H9 (cell line): ENCODE measurements at regions not wholly inside any gene's neighbourhood (a gene's known extent, or its start where the extent isn't known, plus 50 kb on each side); places are given as distances from the start of the nearest gene placed in this dataset.

Experiments
- DNase-seq: peaks from one replicate; pipeline ENCODE4 v3.0.0-alpha.2; 2017
- H2AFZ ChIP-seq: one replicate; pipeline ENCODE4 v1.6.1; 2013; ENCODE audit warnings: mild to moderate bottlenecking, low read length, control low read depth, moderate library complexity
- H2AK5ac ChIP-seq: 2 replicates; pipeline ENCODE4 v1.6.1; 2013; ENCODE audit warnings: low read length, control low read depth, mixed read lengths; ENCODE audit not compliant: insufficient read length
- H2BK120ac ChIP-seq: one replicate; pipeline ENCODE4 v1.6.1; 2013; ENCODE audit warnings: low read depth, mild to moderate bottlenecking, low read length, control low read depth, inconsistent platforms; ENCODE audit not compliant: poor library complexity, severe bottlenecking
- H2BK12ac ChIP-seq: 2 replicates; pipeline ENCODE4 v1.6.1; 2013; ENCODE audit warnings: low read length, control low read depth, mixed read lengths, low read depth; ENCODE audit not compliant: insufficient read length
- H2BK15ac ChIP-seq: 2 replicates; pipeline ENCODE4 v1.6.1; 2013; ENCODE audit warnings: low read depth, low read length, control low read depth
- H2BK20ac ChIP-seq: one replicate; pipeline ENCODE4 v1.6.1; 2013; ENCODE audit warnings: low read depth, mild to moderate bottlenecking, low read length, control low read depth, inconsistent platforms; ENCODE audit not compliant: poor library complexity, severe bottlenecking
- H2BK5ac ChIP-seq: 2 replicates; pipeline ENCODE4 v1.6.1; 2013; ENCODE audit warnings: low read length, control low read depth, mixed read lengths; ENCODE audit not compliant: insufficient read length
- H3K14ac ChIP-seq: 2 replicates; pipeline ENCODE4 v1.6.1; 2013; ENCODE audit warnings: low read length, control low read depth; ENCODE audit not compliant: insufficient read depth
- H3K18ac ChIP-seq: 2 replicates; pipeline ENCODE4 v1.6.1; 2013; ENCODE audit warnings: low read depth, mild to moderate bottlenecking, mixed read lengths, low read length, control low read depth; ENCODE audit not compliant: insufficient read length
- H3K23ac ChIP-seq: 2 replicates; pipeline ENCODE4 v1.6.1; 2013; ENCODE audit warnings: low read length, control low read depth, mixed read lengths, low read depth; ENCODE audit not compliant: insufficient read length
- H3K23me2 ChIP-seq: 2 replicates; pipeline ENCODE4 v1.6.1; 2013; ENCODE audit warnings: low read depth, mild to moderate bottlenecking, mixed read lengths, low read length, control low read depth; ENCODE audit not compliant: insufficient read length, poor library complexity, severe bottlenecking
- H3K27ac ChIP-seq: 2 replicates; pipeline ENCODE4 v1.5.1; 2013; ENCODE audit warnings: low read length, control low read depth, mixed read lengths, low read depth; ENCODE audit not compliant: insufficient read length
- H3K27me3 ChIP-seq: 2 replicates; pipeline ENCODE4 v1.6.1; 2013; ENCODE audit warnings: low read length, control low read depth, inconsistent platforms; ENCODE audit not compliant: insufficient read depth
- H3K4ac ChIP-seq: 2 replicates; pipeline ENCODE4 v1.6.1; 2013; ENCODE audit warnings: low read depth, mild to moderate bottlenecking, control low read depth, inconsistent platforms, low read length, moderate library complexity
- H3K4me1 ChIP-seq: 2 replicates; pipeline ENCODE4 v1.6.1; 2013; ENCODE audit warnings: low read length, control low read depth, inconsistent platforms; ENCODE audit not compliant: insufficient read depth
- H3K4me2 ChIP-seq: 2 replicates; pipeline ENCODE4 v1.6.1; 2013; ENCODE audit warnings: low read length, control low read depth, mixed read lengths; ENCODE audit not compliant: insufficient read length, insufficient read depth
- H3K56ac ChIP-seq: 2 replicates; pipeline ENCODE4 v1.6.1; 2013; ENCODE audit warnings: low read depth, mild to moderate bottlenecking, mixed read lengths, low read length, control low read depth; ENCODE audit not compliant: insufficient read length
- H3K79me1 ChIP-seq: 2 replicates; pipeline ENCODE4 v1.6.1; 2013; ENCODE audit warnings: low read depth, mild to moderate bottlenecking, moderate library complexity, low read length, control low read depth, inconsistent platforms; ENCODE audit not compliant: insufficient read depth, poor library complexity, severe bottlenecking
- H3K79me2 ChIP-seq: 2 replicates; pipeline ENCODE4 v1.6.1; 2013; ENCODE audit warnings: low read length, control low read depth, inconsistent platforms; ENCODE audit not compliant: insufficient read depth
- H3K9ac ChIP-seq: 2 replicates; pipeline ENCODE4 v1.6.1; 2013; ENCODE audit warnings: low read length, control low read depth, mixed read lengths; ENCODE audit not compliant: insufficient read length; ENCODE audit errors: extremely low read depth
- H3K9me3 ChIP-seq: one replicate; pipeline ENCODE4 v1.6.1; 2013; ENCODE audit warnings: low read depth, low read length, inconsistent platforms; ENCODE audit not compliant: control insufficient read depth
- H3T11ph ChIP-seq: one replicate; pipeline ENCODE4 v1.6.1; 2013; ENCODE audit warnings: mild to moderate bottlenecking, low read length, control low read depth, inconsistent platforms
- H4K20me1 ChIP-seq: one replicate; pipeline ENCODE4 v1.6.1; 2013; ENCODE audit not compliant: control insufficient read depth, insufficient read length, insufficient read depth
- H4K5ac ChIP-seq: 2 replicates; pipeline ENCODE4 v1.6.1; 2013; ENCODE audit warnings: low read depth, mild to moderate bottlenecking, mixed read lengths, low read length, control low read depth; ENCODE audit not compliant: insufficient read length
- H4K8ac ChIP-seq: replicated peaks from 2 replicates; pipeline ENCODE4 v1.6.1; 2013; ENCODE audit warnings: low read length, control low read depth, mixed read lengths, low read depth; ENCODE audit not compliant: insufficient read length
- H4K91ac ChIP-seq: 2 replicates; pipeline ENCODE4 v1.6.1; 2013; ENCODE audit warnings: low read depth, mild to moderate bottlenecking, moderate library complexity, mixed read lengths, low read length, control low read depth; ENCODE audit not compliant: insufficient read length
- H3K27ac Mint-ChIP-seq, 3 experiments: 2 replicates in 2 of 3; 3 replicates in 1 of 3; pipeline ENCODE4 v1.8.0; 2020 to 2021; ENCODE audit warnings: mixed read lengths in 3 of 3, mild to moderate bottlenecking in 1 of 3, moderate library complexity in 1 of 3
- H3K27me3 Mint-ChIP-seq: 2 replicates; pipeline ENCODE4 v1.8.0; 2021; ENCODE audit warnings: low read depth, mild to moderate bottlenecking, moderate library complexity, mixed read lengths
- H3K36me3 Mint-ChIP-seq, 3 experiments: 2 replicates in 2 of 3; 3 replicates in 1 of 3; pipeline ENCODE4 v1.8.0; 2020 to 2021; ENCODE audit warnings: low read depth in 3 of 3, mixed read lengths in 3 of 3; ENCODE audit not compliant: insufficient read depth in 1 of 3
- H3K4me1 Mint-ChIP-seq, 2 experiments: 2 replicates each; pipeline ENCODE4 v1.8.0; 2020; ENCODE audit warnings: mixed read lengths in 2 of 2
- H3K4me3 Mint-ChIP-seq, 2 experiments: 2 replicates in 1 of 2; 3 replicates in 1 of 2; pipeline ENCODE4 v1.8.0; 2020 to 2021; ENCODE audit warnings: mild to moderate bottlenecking in 2 of 2, mixed read lengths in 2 of 2, moderate library complexity in 1 of 2
- H3K9me3 Mint-ChIP-seq, 2 experiments: 2 replicates in 1 of 2; 3 replicates in 1 of 2; pipeline ENCODE4 v1.8.0; 2020; ENCODE audit warnings: mild to moderate bottlenecking in 2 of 2, mixed read lengths in 2 of 2, moderate library complexity in 1 of 2
- CTCF ChIP-seq: fragments of 200-600 bp; sonication (generic); conservative IDR thresholded peaks from 3 replicates; pipeline ENCODE4 v1.8.0; 2021; ENCODE audit warnings: antibody characterized with exemption, mild to moderate bottlenecking
- WGBS: extraction: QIAGEN DNeasy Blood & Tissue Kit; methylation state at CpG from one replicate; pipeline ENCODE4 v1.1.7; 2013; ENCODE audit warnings: missing lambda C conversion rate, low lambda C conversion rate, mixed read lengths; ENCODE audit not compliant: insufficient read length; ENCODE audit errors: extremely low coverage; 5-methylcytosine and 5-hydroxymethylcytosine counted together

GRCh38 chr9:134585021-134585561 lies 56.5 kb upstream of the COL5A1 start:
- H2BK20ac ChIP-seq = no peak overlapping the region
- no peaks in the 10 kb centered on the region for H3K27me3 Mint-ChIP-seq
- no peak overlapping the region for H3K9ac ChIP-seq
- H3K18ac ChIP-seq = no peak overlapping the region
- DNase-seq = no peak
- TF ChIP-seq CTCF = no peak
- H3K4me3 Mint-ChIP-seq = no peak overlapping the region
- H3K79me2 ChIP-seq = no peaks in the 10 kb centered on the region
- H3K4ac ChIP-seq = no peak overlapping the region
- H2BK120ac ChIP-seq = no peak overlapping the region
- no peaks in the 10 kb centered on the region for H3K27me3 ChIP-seq
- H4K91ac ChIP-seq = no peak overlapping the region
- no peaks in the 10 kb centered on the region; a peak in 1 of 7 replicates for H3K36me3 Mint-ChIP-seq
- no peak overlapping the region for H2AK5ac ChIP-seq
- no peak overlapping the region for H3K27ac ChIP-seq
- H4K20me1 ChIP-seq = no peaks in the 10 kb centered on the region
- no peak overlapping the region for H2BK12ac ChIP-seq
- H3K4me1 ChIP-seq = no peaks in the 10 kb centered on the region
- no peak overlapping the region for H3T11ph ChIP-seq
- H3K14ac ChIP-seq = no peak overlapping the region
- H3K27ac Mint-ChIP-seq = no peak overlapping the region; a peak in 1 of 7 replicates
- H2BK5ac ChIP-seq = no peak overlapping the region
- no peak overlapping the region for H2BK15ac ChIP-seq
- WGBS = no CpG with 5 or more reads among the region's 18 CpGs
- no peaks in the 10 kb centered on the region for H3K23me2 ChIP-seq
- no peak overlapping the region for H4K5ac ChIP-seq
- H3K56ac ChIP-seq = no peak overlapping the region
- H3K9me3 ChIP-seq = no peaks in the 10 kb centered on the region
- H4K8ac ChIP-seq = no peak overlapping the region
- H3K4me1 Mint-ChIP-seq = peaks cover 5% of the 10 kb centered on the region in 2 experiments
- no peaks in the 10 kb centered on the region for H3K79me1 ChIP-seq
- H3K23ac ChIP-seq = no peak overlapping the region
- no peak overlapping the region for H3K4me2 ChIP-seq
- peaks cover 4 to 6% of the 10 kb centered on the region in 2 experiments for H3K9me3 Mint-ChIP-seq
- H2AFZ ChIP-seq = no peak overlapping the region
